GM12878 (cell line): ENCODE measurements at regions not wholly inside any gene's neighbourhood (a gene's known extent, or its start where the extent isn't known, plus 50 kb on each side); places are given as distances from the start of the nearest gene placed in this dataset.

ENCODE experiments used
- CHD2 ChIP-seq: IDR thresholded peaks from 2 replicates; pipeline ENCODE4 v1.6.1; 2011; ENCODE audit warnings: low read depth, low read length, improper control_type of control experiment, borderline replicate concordance
- CTCF ChIP-seq, 3 experiments: IDR thresholded peaks in 2 of 3; conservative IDR thresholded peaks in 1 of 3; 2 replicates each; pipeline ENCODE4 v1.5.1; 2011; ENCODE audit warnings: low read depth in 3 of 3, low read length in 3 of 3, mild to moderate bottlenecking in 3 of 3, control low read depth in 2 of 3, moderate library complexity in 2 of 3, inconsistent platforms in 1 of 3, mixed read lengths in 1 of 3; ENCODE audit not compliant: control insufficient read depth in 2 of 3, insufficient read depth in 1 of 3; ENCODE audit errors: extremely low read depth in 1 of 3
- EP300 ChIP-seq, 2 experiments: fragments of 150-350 bp in 1 of 2; IDR thresholded peaks; 2 replicates each; pipeline ENCODE4 v1.6.1; 2011 to 2012; ENCODE audit warnings: low read depth in 2 of 2, low read length in 2 of 2, borderline replicate concordance in 1 of 2, improper control_type of control experiment in 1 of 2, inconsistent platforms in 1 of 2; ENCODE audit not compliant: control insufficient read depth in 1 of 2
- MXI1 ChIP-seq: fragments of 150-350 bp; IDR thresholded peaks from 2 replicates; pipeline ENCODE4 v1.6.1; 2011; ENCODE audit warnings: low read depth, mild to moderate bottlenecking, inconsistent platforms, low read length, improper control_type of control experiment
- PAX8 ChIP-seq: fragments of 450-650 bp; IDR thresholded peaks from 2 replicates; pipeline ENCODE4 v1.6.1; 2017; ENCODE audit warnings: mild to moderate bottlenecking, moderate library complexity
- POLR2AphosphoS5 ChIP-seq: IDR thresholded peaks from 2 replicates; pipeline ENCODE4 v1.6.1; 2011; ENCODE audit warnings: mild to moderate bottlenecking, low read length, inconsistent platforms
- RB1 ChIP-seq: fragments of 450-650 bp; formaldehyde crosslinking; IDR thresholded peaks from 2 replicates; pipeline ENCODE4 v1.6.1; 2017; ENCODE audit warnings: mild to moderate bottlenecking, borderline replicate concordance
- RCOR1 ChIP-seq: conservative IDR thresholded peaks from 2 replicates; pipeline ENCODE4 v1.6.1; 2012; ENCODE audit warnings: low read depth, low read length, improper control_type of control experiment
- ZNF384 ChIP-seq: IDR thresholded peaks from 2 replicates; pipeline ENCODE4 v1.6.1; 2012; ENCODE audit warnings: low read depth, mild to moderate bottlenecking, low read length, improper control_type of control experiment, borderline replicate concordance
- TF ChIP-seq, protein P1 (sequence below): fragments of 450-650 bp; IDR thresholded peaks from 2 replicates; pipeline ENCODE4 v1.6.1; 2017; ENCODE audit warnings: low read depth, mild to moderate bottlenecking, moderate library complexity

- TF ChIP-seq EP300 (IDR thresholded peaks at IDR 0.05; ENCODE audit: borderline replicate concordance in 1 of 2, control insufficient read depth in 1 of 2, low read depth in 2 of 2, low read length in 2 of 2) (no peak), RB1 (no peak), ZNF384 (no peak), CTCF (IDR thresholded peaks at IDR 0.05 in 2 of 3, conservative IDR thresholded peaks at IDR 0.05 in 1 of 3; ENCODE audit: control insufficient read depth in 2 of 3, extremely low read depth in 1 of 3, insufficient read depth in 1 of 3, low read depth in 3 of 3, low read length in 3 of 3) (no peak), RCOR1 (no peak), CHD2 (no peak), POLR2AphosphoS5 (no peak), MXI1 (no peak), PAX8 (no peak)
- TF ChIP-seq, protein P1, sequence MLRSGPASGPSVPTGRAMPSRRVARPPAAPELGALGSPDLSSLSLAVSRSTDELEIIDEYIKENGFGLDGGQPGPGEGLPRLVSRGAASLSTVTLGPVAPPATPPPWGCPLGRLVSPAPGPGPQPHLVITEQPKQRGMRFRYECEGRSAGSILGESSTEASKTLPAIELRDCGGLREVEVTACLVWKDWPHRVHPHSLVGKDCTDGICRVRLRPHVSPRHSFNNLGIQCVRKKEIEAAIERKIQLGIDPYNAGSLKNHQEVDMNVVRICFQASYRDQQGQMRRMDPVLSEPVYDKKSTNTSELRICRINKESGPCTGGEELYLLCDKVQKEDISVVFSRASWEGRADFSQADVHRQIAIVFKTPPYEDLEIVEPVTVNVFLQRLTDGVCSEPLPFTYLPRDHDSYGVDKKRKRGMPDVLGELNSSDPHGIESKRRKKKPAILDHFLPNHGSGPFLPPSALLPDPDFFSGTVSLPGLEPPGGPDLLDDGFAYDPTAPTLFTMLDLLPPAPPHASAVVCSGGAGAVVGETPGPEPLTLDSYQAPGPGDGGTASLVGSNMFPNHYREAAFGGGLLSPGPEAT, result no peak
Measured at GRCh38 chr10:3474266-3474665, 301.7 kb upstream of the PITRM1 start.
